GM18867 (cell line): ENCODE measurements at regions not wholly inside any gene's neighbourhood (a gene's known extent, or its start where the extent isn't known, plus 50 kb on each side); places are given as distances from the start of the nearest gene placed in this dataset.

Experiments
- ATAC-seq: cut with Tn5 transposase; IDR thresholded peaks from one replicate; pipeline ENCODE4 v1.9.1; 2021; ENCODE audit warnings: mild to moderate bottlenecking, moderate library complexity; ENCODE audit not compliant: unreplicated experiment

DNA sequence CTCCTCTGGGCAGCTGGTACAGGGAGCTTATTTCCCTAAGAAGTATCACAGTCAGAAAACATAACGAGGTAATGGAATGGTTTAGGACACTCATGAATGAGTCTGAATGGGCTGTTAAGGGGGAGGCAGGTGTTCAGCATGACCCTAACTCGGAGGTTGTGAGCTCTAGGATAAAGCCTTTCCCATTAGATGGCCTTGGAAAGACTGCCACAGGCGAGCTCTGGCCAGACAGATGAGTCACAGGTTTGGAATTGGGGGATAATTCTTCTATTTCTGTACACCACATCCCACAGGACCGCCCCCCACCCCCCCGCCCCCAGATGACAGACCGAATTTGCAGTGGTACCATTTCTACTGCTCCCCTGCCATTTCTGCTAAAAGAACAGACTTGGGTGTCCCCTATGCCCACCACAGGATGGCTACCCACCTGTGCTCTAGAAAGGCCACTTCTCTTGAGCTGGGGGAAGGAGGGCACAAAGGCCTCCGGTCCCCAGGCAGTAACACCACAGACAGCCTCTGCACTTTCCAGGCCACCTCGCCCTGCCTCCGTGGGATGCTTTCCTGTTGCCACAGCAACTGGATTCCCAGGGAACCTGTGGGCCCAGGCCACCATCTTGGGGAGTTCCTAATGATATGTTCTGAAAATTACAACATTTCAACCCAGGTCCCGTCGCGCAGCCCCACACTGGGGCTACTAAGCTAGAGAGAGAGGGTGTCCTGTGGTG, 76.7 kb downstream of the TRIM29 start:
- ATAC-seq, result no peak

DNA sequence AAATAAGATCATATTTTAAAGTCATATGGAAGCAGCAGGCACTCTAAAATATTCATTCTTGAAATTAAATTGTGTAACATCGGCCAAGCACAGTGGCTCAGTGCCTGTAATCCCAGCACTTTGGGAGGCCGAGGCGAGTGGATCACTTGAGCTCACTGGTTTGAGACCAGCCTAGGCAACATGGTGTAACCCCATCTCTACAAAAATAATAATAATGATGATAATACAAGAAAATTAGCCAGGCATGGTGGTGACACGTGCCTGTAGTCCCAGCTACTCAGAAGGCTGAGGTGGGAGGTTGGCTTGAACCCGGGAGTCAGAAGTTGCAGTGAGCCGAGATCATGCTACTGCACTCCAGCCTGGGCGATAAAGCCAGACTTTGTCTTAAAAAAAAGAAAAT, 77.4 kb downstream of the TRIM29 start:
- no peak for ATAC-seq

DNA sequence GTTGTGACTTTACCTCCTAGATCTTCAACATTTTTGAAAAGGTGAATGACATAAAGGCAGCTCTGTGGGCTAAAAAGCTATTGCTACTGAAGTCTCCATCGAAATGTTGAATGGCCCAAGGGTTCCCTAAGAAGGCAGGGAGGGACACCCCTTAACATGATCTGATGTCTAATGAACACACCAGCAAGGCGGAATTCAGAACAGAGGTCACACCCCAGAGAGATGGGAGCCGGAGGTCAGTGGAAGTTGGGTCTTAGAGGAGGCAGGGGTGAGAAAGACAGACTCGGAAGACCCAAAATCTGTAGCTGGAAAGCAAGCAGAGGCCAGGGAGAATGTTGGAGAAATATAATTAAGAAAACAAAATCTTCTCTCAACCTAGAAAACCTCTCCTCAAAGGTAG, 79.0 kb downstream of the TRIM29 start:
- no peak for ATAC-seq

DNA sequence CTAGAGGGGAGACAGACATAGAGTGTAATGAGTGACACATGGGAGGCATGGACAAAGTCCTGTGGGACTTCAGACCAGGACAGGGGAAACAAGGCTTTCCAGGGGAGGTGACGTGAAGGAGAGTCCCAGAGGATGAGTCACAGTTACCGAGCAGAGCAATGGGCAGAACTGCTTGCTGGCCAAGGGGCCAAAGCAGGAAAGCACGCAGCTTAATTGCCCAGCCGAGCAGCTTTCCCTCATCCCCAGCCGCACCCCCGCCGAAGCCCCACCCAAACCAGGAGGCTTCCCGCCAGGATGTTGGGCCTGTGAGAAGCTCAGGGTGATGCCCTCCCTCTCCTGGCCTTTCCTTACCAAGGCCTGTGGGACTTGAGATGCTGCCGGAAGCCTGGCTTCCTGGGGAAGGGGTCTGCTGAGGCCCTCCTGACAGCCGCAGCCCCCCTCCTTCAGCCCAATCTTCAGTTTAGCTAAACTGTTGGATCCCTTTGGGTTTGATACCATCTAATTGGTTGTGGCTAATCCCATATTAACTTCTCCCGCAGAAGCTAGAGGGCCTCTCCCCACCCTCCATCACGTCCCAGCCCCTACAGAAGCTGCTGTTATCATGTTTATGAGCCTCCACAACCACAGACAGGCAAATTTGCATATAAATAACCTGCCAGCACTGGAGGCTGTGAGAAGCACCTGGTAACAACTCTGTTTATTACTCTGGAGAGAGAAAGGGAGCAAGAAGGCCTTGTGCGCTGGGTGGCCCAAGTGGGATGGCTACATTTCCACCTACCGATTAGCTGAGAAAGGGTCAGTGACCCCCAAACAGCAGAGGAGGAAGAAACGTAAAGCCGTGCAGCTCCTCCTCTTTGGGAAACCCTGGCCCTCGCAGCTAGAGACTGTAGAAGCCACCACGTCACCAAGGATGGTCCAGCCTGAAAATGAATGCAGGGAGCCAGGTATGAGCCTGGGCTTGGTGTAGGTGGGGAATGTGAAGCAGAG, 80.0 kb downstream of the TRIM29 start:
- no peak for ATAC-seq

DNA sequence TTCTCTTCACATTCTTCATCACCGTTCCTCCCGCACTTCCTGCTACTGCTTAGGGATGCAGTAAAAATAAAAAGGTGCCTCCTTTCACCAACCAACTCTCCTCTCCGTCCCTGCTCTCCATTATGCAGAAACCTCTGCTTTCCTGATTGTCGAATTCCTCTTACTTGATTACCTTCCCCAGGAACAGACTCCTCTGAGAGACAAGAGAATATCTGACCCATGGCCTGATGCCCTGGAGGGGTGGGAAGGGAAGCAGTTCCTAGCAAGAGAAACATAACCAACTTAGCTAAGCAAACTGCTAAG, 80.9 kb downstream of the TRIM29 start:
- ATAC-seq, result no peak

DNA sequence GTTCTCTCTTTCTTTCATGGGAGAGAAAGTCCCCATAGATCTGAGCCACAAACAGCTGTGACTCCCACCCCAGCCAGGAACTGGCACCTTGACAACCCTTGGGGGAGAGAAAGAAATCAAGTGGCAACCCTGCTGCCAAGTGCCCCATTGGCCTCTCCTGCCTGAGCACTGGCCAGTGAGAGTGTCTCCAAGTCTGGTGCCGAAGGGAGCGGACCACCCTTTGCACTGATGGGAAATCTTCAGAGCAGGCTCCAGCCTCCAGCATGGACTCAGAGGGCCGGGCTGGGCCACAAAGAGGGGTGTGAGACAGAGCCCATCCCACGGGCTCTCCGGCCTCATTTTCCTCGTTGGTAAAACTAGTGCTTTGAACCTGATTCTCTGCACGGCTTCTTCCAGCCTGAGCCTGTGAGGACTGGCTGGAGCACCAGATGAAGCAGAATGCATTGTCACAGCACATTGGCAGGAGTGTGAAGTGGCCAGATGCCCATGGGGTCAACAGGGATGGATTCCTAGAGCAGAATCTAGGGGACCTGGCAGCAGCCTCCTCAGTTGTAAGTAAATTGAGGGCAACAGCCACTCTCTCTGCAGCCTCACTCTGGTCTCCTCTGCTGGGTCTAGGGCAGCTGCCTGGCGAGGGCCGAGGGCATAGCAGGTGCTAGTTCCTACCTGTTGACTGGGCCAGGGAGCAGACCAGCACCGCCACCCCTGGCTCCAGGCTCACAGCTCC, 81.4 kb downstream of the TRIM29 start:
- ATAC-seq, result no peak

DNA sequence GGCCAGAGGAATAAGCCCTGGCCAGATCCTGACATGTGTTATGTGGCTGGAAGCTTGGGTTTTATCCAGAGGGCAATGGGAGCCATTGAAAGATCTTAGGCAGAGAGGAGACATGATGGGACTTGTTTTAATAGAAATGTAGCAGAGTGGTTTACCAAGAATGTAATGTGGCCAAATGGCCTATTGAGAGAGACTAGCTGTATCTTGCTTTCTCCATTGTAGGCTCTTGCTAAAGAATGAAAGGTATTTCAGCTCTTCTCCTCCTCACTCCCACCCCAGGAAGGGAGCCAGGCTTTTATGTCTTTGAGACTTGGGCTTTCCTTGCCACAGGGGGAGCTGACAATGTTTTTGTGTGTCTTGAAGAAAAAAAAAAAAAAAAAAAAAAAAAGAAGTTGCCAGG, 82.3 kb downstream of the TRIM29 start:
- ATAC-seq, result no peak

DNA sequence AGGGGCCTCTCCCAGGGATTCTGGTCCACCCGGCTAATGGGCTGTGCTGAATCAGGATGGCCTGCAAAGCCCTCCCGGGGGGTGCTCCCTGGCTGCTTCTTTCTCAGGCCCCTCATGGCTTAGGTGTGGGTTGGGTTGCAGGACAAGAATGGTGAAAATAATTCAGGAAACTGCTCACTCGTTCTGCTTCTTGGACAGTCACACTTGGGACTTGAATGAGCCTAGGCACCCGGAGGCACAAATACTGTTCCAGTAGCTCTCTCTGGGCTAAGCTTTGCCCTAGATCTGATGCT, 83.2 kb downstream of the TRIM29 start:
- ATAC-seq, result no peak

DNA sequence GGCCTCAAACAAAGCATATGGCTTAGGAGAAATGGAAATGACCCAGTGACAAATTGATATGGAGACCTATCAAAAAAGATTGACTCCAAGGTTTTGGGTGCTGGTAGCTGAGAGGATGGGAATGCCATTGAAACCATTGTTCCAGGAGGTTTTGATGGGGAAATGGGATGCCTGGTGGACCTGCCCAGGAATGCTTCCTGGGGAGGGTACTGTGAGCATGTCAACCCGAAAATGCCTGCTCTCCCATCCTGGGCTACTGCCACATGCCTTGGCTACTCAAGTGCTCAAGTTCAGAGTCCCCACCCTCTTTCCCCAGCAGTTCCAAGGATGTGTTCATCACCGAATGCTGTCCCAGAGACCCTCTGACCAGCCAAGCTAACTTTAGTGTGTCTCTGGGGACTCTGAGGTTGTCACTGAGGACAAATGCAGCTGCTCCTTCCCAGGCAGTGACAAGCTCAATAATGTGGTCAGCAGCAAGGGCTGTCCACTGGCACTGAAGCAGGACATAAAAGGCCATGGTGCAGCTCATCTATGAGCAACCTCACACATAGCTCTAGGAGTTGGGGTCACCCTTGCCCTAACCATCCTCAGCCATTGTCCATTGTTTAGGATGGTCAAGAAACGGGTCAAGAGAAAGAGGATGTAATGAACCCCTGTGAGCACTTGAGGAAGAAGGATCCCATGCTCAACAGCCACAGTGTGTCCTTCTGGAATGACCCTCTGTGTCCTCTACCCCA, 83.7 kb downstream of the TRIM29 start:
- no peak for ATAC-seq

DNA sequence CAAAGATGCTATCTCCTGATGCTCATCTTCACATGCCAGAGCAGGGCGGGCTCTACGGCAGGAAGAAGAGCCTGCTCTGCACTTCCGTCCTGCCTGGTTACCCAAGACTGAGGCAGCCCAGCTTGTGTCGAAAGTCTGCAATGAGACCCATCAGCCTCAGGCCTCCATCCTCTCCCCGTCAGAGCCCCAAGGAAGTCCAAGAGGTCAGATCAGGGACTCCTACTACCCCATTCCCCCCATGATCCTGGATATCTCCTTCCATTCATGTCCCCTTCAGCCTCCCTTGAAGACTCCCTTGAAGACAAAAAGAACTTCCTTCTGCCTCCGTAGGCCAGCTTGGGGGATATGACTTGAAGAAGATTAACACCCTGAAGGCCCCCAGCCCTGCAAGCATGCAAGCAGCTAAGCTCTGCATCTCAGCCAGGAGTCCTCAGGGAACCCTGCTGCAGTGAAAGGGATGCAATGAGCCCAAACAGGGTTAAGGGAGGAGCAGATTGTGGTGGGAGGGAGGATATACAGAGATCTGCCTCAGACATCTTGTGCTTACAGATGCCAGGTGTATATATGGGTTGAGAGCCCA, 85.6 kb downstream of the TRIM29 start:
- no peak for ATAC-seq

DNA sequence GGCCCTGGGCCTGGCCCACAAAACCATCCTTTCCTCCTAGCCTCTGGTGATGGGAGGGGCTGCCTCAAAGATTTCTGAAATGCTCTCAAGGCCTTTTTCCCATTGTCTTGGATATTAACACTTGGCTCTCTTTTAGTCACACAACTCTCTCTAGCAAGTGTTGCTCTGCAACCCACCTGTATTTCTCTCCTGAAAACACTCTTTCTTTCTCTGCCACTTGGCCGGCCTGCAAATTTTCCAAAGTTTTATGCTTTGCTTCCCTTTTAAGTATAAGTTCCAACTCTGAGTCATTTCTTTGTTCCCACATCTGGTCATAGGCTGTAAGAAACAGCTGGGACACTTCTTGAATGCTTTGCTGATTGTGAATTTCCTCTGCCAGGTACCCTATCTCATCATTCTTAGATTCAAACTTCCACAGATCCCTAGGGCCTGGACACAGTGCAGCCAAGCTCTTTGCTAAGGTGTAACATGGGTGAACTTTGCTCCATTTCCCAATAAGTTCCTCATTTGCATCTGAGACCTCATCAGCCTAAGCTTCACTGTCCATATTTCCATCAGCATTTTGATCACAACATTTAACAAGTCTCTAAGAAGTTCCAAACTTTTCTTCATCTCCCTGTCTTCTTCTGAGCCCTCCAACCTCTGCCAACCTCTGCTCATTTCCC, 93.8 kb downstream of the TRIM29 start:
- no peak for ATAC-seq

DNA sequence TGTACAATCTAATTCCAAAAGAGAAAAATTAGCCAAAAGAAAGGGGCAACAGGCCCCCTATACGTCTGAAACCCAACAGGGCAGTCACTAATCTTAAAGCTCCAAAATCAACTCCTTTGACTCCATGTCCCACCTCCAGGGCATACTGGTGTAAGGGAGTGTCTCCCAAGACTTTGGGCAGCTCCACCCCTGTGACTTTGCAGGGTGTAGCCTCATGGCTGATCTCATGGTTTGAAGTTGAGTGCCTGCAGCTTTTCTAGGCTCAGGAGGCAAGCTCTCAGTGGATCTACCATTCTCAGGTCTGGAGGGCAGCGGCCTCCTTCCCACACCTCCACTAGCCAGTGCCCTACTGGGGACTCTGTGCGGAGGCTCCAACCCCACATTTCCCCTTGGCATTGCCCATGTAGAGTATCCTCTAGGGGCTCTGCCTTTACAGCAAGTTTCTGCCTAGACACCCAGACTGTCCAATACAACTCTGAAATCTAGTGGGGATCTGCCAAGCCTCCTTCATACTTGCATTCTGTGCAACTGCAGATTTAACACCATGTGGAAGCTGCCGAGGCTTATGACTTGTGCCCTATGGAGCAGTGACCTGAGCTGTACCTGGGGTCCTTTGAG, 94.5 kb downstream of the TRIM29 start:
- ATAC-seq, result no peak

DNA sequence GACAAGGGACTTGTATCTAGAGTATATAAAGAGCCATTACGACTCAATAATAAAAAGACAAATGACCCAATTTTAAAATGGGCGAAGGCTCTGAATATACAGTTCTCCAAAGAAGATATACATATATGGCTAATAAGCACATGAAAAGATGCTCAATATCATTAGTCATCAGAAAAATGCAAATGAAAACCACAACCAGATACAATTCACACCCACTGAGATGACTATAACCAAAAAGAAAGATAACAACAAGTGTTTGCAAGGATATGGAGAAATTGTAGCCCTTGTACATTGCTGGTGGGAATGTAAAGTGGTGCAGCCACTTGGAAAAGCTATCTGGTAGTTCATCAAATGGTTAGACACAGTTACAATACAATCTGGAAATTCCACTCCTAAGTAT, 96.3 kb downstream of the TRIM29 start:
- ATAC-seq, result no peak

DNA sequence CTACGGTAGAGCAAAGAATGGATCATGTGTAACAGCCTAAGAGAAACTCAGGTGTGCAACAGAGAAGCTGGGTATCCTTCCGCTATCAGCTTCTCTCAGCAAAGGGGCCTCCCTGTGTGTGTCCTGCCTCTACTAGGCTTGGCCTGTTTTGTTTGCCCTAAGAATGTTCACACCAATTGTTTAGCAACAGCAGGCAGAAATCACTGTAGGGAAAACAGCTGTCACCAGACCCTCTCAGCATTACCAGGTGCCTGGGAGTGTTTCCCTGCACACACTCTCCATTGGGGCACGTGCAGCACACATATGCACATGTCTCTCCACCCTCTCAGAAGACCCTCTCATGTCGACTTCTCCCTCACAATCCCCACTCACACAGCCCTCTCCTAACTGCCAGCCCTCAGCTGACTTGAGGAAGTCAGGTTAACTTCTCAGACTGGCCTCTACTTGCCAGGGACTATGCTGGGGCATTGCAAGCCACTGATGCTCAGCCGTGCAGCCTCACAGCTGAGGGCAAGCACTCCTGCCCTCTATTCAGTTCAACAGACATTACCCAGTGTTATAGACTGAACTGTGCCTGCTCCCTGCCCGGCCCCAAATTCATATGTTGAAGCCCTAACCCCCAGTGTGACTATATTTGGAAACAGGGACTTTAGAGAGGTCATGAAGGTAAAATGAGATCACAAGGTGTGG, 97.6 kb downstream of the TRIM29 start:
- no peak for ATAC-seq

DNA sequence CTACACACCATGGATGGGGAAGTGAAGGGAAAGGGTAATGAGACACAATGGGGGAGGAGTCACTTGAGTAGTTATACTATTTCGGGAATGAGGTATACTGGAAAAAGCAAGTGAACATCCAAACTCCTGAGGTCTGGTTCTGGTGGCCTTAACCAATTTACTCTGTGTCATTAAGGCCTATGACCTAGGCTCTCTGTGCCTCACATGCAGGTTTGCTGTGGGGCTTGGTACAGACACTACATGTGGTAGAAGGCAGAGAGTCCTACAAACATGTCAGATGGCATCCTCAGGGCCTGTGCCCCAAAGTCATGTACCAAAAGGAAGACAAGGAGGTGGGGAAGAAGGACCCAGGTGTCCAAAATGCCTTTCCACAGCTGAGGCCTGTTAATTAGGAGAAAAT, 98.9 kb downstream of the TRIM29 start:
- no peak for ATAC-seq

DNA sequence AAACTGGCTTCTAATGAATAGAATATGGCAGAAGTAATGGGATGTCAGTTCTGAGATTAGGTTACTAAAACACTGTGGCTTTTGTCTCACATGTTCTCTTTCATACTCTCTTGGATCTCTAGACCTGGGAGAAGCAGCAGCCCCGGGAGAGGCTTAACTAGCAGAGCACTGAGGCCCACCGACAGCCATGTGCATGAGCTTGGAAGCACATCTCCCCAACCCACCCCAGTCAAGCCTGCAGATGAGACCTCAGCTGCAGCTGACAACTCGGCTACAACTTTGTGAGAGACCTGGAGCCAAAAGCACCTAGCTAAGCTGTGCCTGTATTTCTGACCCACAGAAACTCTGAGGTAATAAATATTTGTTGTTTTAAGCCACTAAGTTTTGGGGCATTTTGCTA, 100.8 kb downstream of the TRIM29 start:
- ATAC-seq, result no peak

DNA sequence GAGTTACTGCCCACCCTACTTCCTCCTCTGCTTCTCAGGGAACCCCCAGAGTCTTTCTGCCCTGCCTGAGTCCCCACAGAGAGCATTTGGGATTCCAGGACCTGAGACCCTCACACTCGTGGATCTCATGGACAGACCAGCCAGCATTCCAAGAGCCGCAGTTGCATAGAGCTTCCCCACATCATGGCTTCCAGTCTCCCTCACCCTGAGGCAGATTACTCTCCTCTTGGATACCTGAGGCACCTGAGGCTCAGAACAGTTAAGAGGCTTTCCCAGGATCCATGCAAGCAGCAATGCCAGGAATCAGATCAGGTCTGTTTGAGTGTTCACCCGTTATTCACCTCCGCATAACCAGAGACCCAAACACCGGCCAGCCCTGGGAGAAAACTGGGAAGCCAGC, 102.2 kb downstream of the TRIM29 start:
- no peak for ATAC-seq

DNA sequence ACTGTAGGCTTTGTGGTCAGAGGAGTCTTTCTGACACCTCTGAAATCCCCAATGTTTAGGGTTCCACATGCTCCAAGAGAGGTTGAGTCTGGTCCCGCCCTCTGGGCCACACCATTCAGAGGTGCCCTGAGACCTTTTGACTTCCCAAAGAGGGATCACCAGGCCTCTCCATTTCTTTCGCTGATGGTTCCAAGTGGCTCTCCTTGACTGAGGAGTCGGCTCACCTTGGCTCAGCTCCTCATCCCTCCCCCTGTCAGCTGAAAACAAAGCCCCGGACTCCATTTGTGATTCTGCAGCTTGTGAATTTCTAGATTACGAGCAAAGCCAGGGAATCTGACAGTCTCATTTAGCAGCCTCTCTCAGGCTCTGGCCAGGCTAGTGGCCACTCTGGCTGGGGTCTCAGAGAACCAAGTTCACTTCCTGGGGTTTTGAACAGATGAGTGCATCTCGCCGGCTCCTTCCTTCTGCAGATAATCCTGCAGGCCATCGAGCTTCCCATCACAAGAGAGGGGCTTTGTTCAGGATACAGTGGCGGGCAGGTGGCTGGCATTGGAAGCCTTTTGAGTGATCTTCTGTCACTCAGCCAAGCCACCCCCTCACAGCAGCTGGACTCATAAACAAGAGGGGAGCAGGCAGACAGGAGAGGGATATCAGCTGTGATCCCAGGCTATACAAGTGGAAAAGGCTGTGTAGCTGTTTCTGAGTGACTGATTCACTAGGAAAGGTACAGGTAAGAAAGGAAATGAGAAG, 102.9 kb downstream of the TRIM29 start:
- ATAC-seq, result no peak
